ENCODE measurements at regions not wholly inside any gene's neighbourhood (a gene's known extent, or its start where the extent isn't known, plus 50 kb on each side); places are given as distances from the start of the nearest gene placed in this dataset.
A peak's percentile ranks its signal among the peaks of the same experiment; 100 is the strongest.

GRCh38 chr14:100440207-100440631 lies 117.1 kb downstream of the SLC25A47 start:
- DNase-seq: peak; percentile 26 to 70

DNA sequence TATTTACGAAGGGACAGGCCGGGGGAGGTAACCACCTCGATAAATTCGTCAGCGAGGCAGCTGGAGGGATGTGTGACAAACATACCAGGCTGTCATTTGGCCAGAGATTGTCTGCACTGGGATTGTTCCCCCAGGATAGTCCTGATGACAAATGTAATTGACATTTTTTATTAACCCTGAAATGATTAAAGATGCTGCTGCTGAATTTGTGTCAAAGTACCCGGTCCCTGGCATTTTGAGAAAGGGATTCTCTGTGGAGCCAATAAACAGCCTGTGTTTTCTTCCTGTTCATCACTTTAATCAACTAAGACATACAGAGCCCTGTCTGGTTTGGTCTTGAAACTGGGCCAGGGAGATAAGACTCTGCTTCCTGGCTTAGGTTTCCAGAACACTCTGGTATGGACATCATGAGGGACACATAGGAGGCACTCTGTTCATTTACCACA lies 117.6 kb downstream of the SLC25A47 start:
- DNase-seq: no peak

- no peak for DNase-seq
Observed at GRCh38 chr14:100441271-100441947, 118.3 kb downstream of the SLC25A47 start.

- DNase-seq: no peak
Observed at GRCh38 chr14:100442036-100442435, 118.9 kb downstream of the SLC25A47 start.

- no peak for DNase-seq
Observed at GRCh38 chr14:100442498-100443490, 119.7 kb downstream of the SLC25A47 start.

GRCh38 chr14:100443603-100444002 lies 120.5 kb downstream of the SLC25A47 start:
- no peak for DNase-seq

- no peak for DNase-seq
Observed at GRCh38 chr14:100445436-100446088, 122.4 kb downstream of the SLC25A47 start.

GRCh38 chr14:100446572-100446971 lies 123.4 kb downstream of the SLC25A47 start:
- no peak for DNase-seq

DNA sequence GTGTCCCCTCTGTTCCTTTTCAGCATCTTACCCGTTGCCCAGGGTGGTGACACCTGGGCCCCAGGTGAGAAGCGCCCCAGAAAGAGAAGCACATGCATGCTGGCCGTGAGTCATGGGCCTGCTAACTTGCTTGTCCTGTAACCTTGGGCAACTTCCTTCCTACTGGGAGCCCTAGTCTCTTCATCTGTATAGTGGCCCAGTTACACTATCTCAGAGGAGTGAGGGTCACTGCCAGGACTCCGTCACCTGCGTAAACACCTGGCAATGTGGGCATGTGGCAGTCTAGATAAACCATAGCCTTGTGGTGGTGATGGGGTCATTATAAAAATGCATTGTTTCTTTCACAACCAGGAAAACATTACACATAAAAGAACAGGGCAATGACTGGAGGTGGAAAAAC lies 125.2 kb downstream of the SLC25A47 start:
- no peak for DNase-seq

GRCh38 chr14:100449225-100449987 lies 126.3 kb downstream of the SLC25A47 start:
- no peak for DNase-seq

DNA sequence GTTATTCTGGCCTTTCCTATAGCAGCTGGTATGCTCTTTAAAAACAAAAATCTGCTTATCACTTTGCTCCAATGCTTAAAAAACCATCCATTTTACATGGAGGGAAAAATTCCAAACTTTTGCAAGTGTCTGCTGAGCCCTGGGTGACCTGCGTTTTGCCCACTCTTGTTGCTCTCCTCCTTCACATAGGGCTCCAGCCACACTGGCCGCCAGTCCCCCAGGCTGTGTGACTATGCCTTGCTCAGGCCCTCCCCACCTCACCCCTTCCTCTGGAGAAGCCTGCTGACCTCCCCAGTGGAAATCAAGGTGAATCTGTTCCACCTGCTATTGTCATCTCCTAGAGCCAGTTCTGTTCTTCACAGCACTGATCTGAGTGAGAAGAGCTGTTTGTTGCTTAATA lies 126.9 kb downstream of the SLC25A47 start:
- DNase-seq: no peak

GRCh38 chr14:100450736-100451135 lies 127.6 kb downstream of the SLC25A47 start:
- no peak for DNase-seq

- DNase-seq: no peak
Observed at GRCh38 chr14:100451264-100451663, 128.1 kb downstream of the SLC25A47 start.

- no peak for DNase-seq
Observed at GRCh38 chr14:100453930-100454329, 130.8 kb downstream of the SLC25A47 start.

DNA sequence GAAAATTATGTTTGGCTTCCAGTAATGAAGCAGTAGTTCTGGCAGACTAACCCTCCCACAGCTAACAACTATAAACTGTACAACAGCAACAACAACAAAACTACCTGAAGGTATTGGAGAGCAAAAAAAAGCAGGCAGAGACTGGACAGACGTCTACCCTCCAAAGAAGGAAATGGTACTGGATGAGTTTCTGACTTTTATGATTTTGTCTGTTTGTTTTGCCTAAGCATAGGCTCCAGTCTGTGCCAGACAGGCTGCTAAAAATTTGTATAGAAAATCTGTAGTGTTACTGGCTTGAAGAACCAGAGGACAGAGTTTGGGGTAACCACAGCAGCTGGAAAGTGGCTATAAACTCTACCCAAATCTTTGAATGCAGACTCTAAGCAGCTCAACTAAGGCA lies 131.3 kb downstream of the SLC25A47 start:
- no peak for DNase-seq

DNA sequence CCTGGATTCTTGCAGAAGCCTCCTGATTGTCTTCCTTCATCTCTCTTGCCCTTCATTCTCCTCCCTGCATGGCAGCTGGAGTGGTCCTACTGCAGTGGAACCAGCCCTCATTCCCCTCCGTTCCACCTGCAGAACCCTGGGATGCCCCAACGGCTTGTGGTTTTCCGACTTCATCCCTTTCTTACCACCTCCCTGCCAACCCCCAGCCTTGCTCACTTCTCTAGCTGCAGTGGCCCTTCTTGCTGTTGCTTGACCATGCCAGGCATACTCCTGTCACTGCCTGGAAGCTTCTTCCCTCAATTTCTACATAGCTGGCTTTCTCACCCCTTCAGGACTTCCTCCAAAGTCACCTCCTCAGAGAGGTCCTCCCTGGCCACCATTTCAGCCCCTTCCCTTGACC lies 123.3 kb downstream of the BEGAIN start:
- no peak for DNase-seq

DNA sequence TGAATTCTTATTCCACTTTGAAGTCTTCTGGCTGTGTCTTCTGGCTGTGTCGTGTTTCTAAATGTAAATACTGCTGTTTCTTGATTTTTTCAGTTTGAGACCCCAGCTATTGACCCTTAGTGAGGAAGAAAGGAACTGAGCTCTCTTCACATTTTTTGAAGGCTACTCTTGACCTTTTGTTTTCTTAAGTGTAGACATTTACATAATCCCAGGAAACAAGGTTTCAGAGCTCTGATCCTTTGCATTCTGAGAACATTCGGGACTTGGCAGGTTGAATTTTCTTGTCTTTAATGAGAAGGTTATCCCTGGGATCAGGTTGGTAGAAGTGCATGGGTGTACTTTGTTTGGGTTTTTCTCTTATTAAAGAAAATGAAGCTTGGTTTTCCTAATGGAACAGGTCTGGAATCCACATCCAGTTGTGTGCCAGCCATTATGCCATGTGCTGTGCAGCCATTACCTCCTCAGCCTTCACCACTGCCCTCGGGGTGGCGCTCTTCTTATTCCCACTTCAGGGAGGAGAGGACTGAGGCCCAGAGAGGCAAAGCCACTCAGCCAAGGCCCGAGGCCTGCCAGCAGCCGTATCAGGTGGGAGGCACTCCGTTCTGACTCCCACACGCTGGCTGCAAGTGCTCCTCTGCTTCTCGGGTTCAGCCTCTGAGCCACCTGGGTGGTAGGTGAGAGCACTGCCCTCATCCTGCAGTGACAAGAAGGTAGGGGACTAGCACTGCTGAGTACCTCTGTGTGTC lies 120.9 kb downstream of the BEGAIN start:
- no peak for DNase-seq

DNA sequence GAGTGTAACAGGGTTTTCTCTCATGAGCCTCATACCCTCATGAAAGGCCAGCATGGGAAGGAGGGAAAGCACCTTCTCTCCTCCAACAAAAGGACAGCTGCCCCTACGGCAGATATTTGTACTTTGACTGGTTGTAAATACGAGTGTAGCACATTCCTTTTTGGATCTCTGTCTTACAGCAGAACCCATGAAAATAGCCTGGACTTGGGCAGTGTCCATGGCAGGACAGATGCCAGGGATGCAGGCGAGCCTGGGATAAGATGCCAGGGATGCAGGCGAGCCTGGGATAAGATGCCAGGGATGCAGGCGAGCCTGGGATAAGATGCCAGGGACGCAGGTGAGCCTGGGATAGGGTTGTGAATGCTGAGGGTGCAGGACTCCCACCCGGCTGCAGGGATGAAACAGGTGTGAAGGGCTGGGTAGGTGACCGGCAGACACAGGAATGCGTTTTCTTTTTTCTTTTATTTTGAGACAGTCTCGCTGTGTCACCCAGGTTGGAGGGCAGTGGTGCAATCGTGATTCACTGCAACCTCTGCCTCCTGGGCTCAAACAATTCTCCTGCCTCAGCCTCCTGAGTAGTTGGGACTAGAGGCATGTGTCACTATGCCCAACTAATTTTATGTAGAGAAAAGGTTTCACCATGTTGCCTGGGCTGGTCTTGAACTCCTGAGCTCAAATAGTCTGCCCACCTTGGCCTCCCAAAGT lies 120.0 kb downstream of the BEGAIN start:
- DNase-seq: no peak

GRCh38 chr14:100467939-100468338 lies 119.3 kb downstream of the BEGAIN start:
- no peak for DNase-seq

DNA sequence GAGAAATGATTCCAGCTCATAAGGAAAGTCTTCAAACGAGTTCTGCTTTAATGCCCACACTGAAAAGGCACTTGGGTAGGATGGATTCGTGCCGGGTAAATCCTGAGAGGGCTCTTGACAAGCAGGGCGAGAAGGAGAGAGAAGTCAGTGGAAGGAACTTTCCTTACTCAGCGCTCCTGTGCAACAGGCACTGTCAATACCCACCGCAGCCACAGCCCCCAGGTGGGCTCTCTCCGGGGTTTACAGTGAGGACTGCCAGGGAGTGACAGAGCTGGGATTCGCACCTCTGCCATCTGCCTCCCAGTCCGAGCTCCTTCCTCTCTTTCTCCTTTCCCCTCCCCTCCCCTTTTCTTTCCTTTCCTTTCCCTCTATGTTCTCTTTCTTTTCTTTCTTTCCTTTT lies 118.7 kb downstream of the BEGAIN start:
- no peak for DNase-seq

Data from NCI-H446 (cell line).